Right lobe of liver (tissue), 4 donors: ENCODE measurements at regions not wholly inside any gene's neighbourhood (a gene's known extent, or its start where the extent isn't known, plus 50 kb on each side); places are given as distances from the start of the nearest gene placed in this dataset.
A peak's percentile ranks its signal among the peaks of the same experiment; 100 is the strongest.

Source experiments
- POLR2A ChIP-seq: fragments of 450-650 bp; IDR thresholded peaks from one replicate; pipeline ENCODE4 v1.6.1; 2017; ENCODE audit warnings: antibody characterized with exemption, mild to moderate bottlenecking
- TF ChIP-seq, protein P1 (sequence below), 4 donors: fragments of 200-600 bp in 3 of 4; fragments of 450-650 bp in 1 of 4; IDR thresholded peaks; one replicate each; pipeline versions ENCODE4 v1.5.1 to v1.8.0; 2016 to 2022; ENCODE audit warnings: antibody characterized with exemption in 4 of 4, mild to moderate bottlenecking in 2 of 4
- donor health status: DM: no; HTN: no; CAD: no.
- donor health status: DM: no; HTN: no; CAD: no.
- donor health status: DM: no; HTN: yes; CAD: no.

DNA sequence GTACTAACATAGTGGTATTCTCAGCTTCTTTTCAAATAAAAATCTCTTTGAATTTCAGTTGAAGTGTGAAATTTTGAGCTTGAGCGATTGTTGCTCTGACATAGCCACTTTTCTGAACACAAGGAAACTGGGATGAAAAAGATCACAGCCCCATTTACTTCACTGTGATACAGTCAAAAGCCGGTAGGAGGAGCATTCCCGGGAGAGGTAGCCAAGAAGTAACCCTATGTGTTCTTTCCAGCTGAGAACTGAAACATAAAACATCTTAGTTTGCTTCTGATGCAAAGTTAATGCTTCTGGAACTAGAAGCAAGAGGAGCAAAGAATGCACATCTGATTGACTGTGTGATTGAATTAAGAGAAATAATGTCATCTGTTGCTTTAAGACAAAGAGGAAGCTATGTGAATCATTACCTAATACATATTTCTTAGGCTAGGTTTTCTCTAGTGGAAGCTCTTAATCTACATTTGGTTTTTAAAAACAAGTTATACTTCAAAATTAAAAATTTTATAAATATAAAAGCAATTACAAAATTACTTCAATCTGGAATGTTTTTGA is 88.3 kb upstream of the UNC5C start:
- TF ChIP-seq POLR2A, result no peak
- TF ChIP-seq, protein P1, sequence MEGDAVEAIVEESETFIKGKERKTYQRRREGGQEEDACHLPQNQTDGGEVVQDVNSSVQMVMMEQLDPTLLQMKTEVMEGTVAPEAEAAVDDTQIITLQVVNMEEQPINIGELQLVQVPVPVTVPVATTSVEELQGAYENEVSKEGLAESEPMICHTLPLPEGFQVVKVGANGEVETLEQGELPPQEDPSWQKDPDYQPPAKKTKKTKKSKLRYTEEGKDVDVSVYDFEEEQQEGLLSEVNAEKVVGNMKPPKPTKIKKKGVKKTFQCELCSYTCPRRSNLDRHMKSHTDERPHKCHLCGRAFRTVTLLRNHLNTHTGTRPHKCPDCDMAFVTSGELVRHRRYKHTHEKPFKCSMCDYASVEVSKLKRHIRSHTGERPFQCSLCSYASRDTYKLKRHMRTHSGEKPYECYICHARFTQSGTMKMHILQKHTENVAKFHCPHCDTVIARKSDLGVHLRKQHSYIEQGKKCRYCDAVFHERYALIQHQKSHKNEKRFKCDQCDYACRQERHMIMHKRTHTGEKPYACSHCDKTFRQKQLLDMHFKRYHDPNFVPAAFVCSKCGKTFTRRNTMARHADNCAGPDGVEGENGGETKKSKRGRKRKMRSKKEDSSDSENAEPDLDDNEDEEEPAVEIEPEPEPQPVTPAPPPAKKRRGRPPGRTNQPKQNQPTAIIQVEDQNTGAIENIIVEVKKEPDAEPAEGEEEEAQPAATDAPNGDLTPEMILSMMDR (IDR thresholded peaks at IDR 0.05), result peak in 1 of 4 donors; percentile 21
